ENCODE measurements at regions not wholly inside any gene's neighbourhood (a gene's known extent, or its start where the extent isn't known, plus 50 kb on each side); places are given as distances from the start of the nearest gene placed in this dataset.
"Not testable (repeated sequence)": the region's sequence is repeated elsewhere in the genome, so short reads cannot be mapped to it uniquely, and the experiment has no call there.

DNA sequence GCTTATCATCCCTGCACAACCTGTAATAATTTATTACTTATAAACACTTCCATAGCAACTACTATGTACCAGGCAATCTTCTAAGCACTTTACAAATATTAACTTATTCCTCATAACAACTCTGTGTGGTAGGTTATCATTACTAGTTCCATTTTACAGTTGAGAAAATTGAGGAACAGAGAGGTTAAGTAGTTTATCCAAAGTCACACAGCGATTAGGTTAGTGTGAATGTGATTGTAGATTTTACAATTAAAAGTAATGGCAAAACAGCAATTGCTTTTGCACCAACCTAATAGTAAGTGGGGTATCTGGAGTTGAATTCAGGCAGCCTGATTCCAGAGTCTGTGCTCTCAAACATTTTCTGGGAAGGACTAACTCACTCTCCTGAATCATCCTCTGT is 348.9 kb downstream of the NKX6-1 start:
- H3K9me3 ChIP-seq: no peaks in the 10 kb centered on the region
- H3K27me3 ChIP-seq: no peaks in the 10 kb centered on the region
- H3K27ac ChIP-seq: no peak overlapping the region
- 94 to 100% methylated on average over 1 of the region's 1 CpG for WGBS, 2 donors
- H3K4me1 ChIP-seq: peaks cover 12 to 24% of the 10 kb centered on the region in 2 donors
- H3K36me3 ChIP-seq: no peaks in the 10 kb centered on the region
- TF ChIP-seq, protein P1, sequence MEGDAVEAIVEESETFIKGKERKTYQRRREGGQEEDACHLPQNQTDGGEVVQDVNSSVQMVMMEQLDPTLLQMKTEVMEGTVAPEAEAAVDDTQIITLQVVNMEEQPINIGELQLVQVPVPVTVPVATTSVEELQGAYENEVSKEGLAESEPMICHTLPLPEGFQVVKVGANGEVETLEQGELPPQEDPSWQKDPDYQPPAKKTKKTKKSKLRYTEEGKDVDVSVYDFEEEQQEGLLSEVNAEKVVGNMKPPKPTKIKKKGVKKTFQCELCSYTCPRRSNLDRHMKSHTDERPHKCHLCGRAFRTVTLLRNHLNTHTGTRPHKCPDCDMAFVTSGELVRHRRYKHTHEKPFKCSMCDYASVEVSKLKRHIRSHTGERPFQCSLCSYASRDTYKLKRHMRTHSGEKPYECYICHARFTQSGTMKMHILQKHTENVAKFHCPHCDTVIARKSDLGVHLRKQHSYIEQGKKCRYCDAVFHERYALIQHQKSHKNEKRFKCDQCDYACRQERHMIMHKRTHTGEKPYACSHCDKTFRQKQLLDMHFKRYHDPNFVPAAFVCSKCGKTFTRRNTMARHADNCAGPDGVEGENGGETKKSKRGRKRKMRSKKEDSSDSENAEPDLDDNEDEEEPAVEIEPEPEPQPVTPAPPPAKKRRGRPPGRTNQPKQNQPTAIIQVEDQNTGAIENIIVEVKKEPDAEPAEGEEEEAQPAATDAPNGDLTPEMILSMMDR (IDR thresholded peaks at IDR 0.05): no peak
- intact Hi-C loops (cut with DNase I): loop anchor here (10.0 kb wide), 1 partner anchor 345 kb away; the partner anchor contains the start of gene NKX6-1
- H3K4me3 ChIP-seq (replicated peaks in 1 of 3): no peak overlapping the region
- DNase-seq: no peak

DNA sequence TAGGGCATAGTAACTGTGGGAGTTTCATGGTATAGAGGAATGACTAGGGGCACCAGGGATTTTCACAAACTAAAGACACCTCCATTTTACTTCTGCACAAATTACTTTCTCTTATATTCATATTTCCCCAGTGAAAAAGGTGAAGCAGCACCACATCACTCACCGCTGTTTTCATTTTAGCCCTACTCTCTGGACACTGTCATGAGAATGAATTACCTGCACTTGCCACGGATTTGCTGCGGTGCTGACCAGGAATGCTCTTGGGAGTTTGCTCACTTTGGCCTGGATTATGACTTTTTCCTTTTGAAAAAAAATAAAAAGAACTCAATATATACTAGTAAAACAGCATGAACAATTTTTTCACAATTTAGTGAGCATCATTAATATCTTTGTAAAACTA is 351.3 kb downstream of the NKX6-1 start:
- H3K9me3 ChIP-seq: no peaks in the 10 kb centered on the region
- H3K4me1 ChIP-seq: peaks cover 0 to 8% of the 10 kb centered on the region in 2 donors
- TF ChIP-seq POLR2A (IDR thresholded peaks at IDR 0.05): no peak
- TF ChIP-seq, protein P1 (IDR thresholded peaks at IDR 0.05): no peak
- H3K4me3 ChIP-seq (replicated peaks in 1 of 3): no peak overlapping the region
- WGBS, 2 donors: 77 to 86% methylated on average over 3 of the region's 3 CpGs
- intact Hi-C loops (cut with DNase I): no loop called here
- H3K27ac ChIP-seq: no peak overlapping the region
- H3K36me3 ChIP-seq: no peaks in the 10 kb centered on the region
- DNase-seq: no peak
- H3K27me3 ChIP-seq: no peaks in the 10 kb centered on the region

DNA sequence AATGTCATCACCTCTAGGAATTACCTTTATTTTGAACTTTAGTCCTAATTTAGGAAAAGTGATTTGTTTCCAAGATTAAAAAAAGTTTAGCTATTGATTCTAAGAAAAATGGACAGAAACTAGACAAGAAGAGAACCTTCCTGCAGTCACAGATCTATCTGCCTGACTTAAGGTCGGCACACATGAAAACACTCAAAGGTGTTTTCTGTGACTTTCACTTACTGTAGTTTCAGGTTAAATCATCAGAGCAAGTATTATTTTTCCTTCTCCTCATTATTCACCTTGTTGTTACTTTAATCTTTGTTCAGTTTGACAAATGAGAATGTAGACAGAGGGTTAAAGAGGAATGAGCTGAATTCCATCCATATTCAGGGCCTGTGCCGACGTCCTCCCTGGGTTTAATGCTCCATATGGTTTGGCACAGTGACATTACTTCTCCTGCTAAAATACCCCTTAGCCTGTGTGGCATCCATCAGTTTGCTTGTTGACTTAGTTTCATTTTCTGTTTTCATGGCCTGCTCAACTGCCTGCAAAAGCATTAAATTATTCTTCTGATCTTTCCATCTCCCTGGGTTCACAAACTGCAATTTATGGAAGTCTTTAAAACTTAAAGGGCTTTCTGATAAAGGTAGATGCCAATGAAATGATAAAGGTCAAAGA is 352.7 kb downstream of the NKX6-1 start:
- H3K9me3 ChIP-seq: no peaks in the 10 kb centered on the region
- no peaks in the 10 kb centered on the region for H3K27me3 ChIP-seq
- peak overlapping the region in 1 of 3 donors; percentile 41 for H3K27ac ChIP-seq
- intact Hi-C loops (cut with DNase I): no loop called here
- 43 to 50% methylated on average over 3 of the region's 3 CpGs for WGBS, 2 donors
- no peak for DNase-seq
- H3K4me3 ChIP-seq (replicated peaks in 1 of 3): no peak overlapping the region
- H3K36me3 ChIP-seq: no peaks in the 10 kb centered on the region
- TF ChIP-seq, protein P1 (IDR thresholded peaks at IDR 0.05): no peak
- no peak for TF ChIP-seq POLR2A (IDR thresholded peaks at IDR 0.05)
- peaks cover 0 to 8% of the 10 kb centered on the region in 2 donors for H3K4me1 ChIP-seq

DNA sequence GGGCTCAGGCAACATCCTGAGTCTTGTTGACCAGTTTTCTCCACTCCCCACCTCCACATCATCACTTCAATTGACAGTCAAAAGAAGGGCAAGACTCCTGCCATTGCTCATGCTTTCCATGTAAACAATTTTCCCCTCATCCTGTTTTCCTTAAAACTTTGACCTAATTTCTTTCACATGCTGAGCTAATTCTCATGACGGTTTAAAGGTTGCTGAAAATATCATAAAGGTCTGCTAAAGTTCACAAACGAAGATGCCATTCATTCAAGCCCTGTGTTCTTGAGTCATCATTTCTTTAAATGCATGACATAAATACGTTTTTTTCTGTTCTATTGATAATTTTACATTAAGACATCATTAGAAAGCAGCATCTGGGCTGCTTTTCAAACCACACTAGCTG is 353.9 kb downstream of the NKX6-1 start:
- intact Hi-C loops (cut with DNase I): no loop called here
- no peak overlapping the region for H3K4me3 ChIP-seq (replicated peaks in 1 of 3)
- no peaks in the 10 kb centered on the region for H3K36me3 ChIP-seq
- H3K4me1 ChIP-seq: peaks cover 0 to 8% of the 10 kb centered on the region in 2 donors
- 59 to 72% methylated on average over 3 of the region's 3 CpGs for WGBS, 2 donors
- DNase-seq: no peak
- no peaks in the 10 kb centered on the region for H3K9me3 ChIP-seq
- H3K27ac ChIP-seq: no peak overlapping the region
- TF ChIP-seq, protein P1 (IDR thresholded peaks at IDR 0.05): no peak
- TF ChIP-seq POLR2A (IDR thresholded peaks at IDR 0.05): no peak
- no peaks in the 10 kb centered on the region for H3K27me3 ChIP-seq

DNA sequence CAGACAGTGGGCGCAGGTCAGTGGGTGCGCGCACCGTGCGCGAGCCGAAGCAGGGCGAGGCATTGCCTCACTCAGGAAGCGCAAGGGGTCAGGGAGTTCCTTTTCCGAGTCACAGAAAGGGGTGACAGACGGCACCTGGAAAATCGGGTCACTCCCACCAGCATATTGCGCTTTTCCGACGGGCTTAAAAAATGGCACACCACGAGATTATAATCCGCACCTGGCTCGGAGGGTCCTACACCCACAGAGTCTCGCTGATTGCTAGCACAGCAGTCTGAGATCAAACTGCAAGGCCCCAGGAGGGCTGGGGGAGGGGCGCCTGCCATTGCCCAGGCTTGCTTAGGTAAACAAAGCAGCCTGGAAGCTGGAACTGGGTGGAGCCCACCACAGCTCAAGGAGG is 372.2 kb downstream of the NKX6-1 start:
- H3K27me3 ChIP-seq; H3K9me3 ChIP-seq; H3K27ac ChIP-seq; H3K36me3 ChIP-seq; intact Hi-C loops (cut with DNase I); H3K4me1 ChIP-seq; H3K4me3 ChIP-seq (replicated peaks in 1 of 3): not testable (repeated sequence)
- DNase-seq: peak in 1 of 2 donors; percentile 4
- 68 to 71% methylated on average over 19 to 20 of the region's 20 CpGs for whole genome bisulfite sequencing, 2 donors
